Left lung (tissue), 4 donors: ENCODE measurements at regions not wholly inside any gene's neighbourhood (a gene's known extent, or its start where the extent isn't known, plus 50 kb on each side); places are given as distances from the start of the nearest gene placed in this dataset.

Experiments
- ATAC-seq: fragments of 200-7000 bp; cut with Tn5 transposase; one replicate; pipeline ENCODE4 v1.9.1; 2020; ENCODE audit warnings: moderate library complexity
- DNase-seq, 4 donors: peaks; one replicate each; pipeline ENCODE4 v3.0.0-alpha.2; 2013 to 2020
- H3K27ac ChIP-seq, 2 donors: fragments of 200-600 bp; sonication (generic) in 1 of 2; one replicate each; pipeline versions ENCODE4 v1.5.0 to v1.8.0; 2020 to 2021
- H3K27me3 ChIP-seq, 2 donors: fragments of 200-600 bp; sonication (generic) in 1 of 2; one replicate each; pipeline versions ENCODE4 v1.5.0 to v1.8.0; 2020 to 2021
- H3K36me3 ChIP-seq, 2 donors: fragments of 200-600 bp; sonication (generic) in 1 of 2; one replicate each; pipeline versions ENCODE4 v1.5.0 to v1.8.0; 2020 to 2021
- H3K4me1 ChIP-seq, 2 donors: fragments of 200-600 bp; one replicate each; pipeline ENCODE4 v1.8.0; 2021
- H3K4me3 ChIP-seq, 2 donors: fragments of 200-600 bp; sonication (generic) in 1 of 2; one replicate each; pipeline versions ENCODE4 v1.5.0 to v1.8.0; 2020 to 2021; ENCODE audit warnings: mild to moderate bottlenecking in 1 of 2
- H3K9me3 ChIP-seq, 2 donors: fragments of 200-600 bp; sonication (generic) in 1 of 2; one replicate each; pipeline versions ENCODE4 v1.5.0 to v1.8.0; 2020 to 2021
- intact Hi-C, 2 donors: fragments of 100-400 bp; cut with DNase I; formaldehyde crosslinking; loops; one replicate each; pipeline versions ENCODE4 v1.11.2 to v1.14.2; 2022
- TF ChIP-seq, protein P1 (sequence below), 2 donors: fragments of 200-600 bp; sonication (generic) in 1 of 2; IDR thresholded peaks; one replicate each; pipeline versions ENCODE4 v1.5.0 to v1.8.0; 2021; ENCODE audit warnings: antibody characterized with exemption in 2 of 2
- donor health status: DM: no; HTN: yes; CAD: no.
- donor health status: DM: no; HTN: no; CAD: no.

DNA sequence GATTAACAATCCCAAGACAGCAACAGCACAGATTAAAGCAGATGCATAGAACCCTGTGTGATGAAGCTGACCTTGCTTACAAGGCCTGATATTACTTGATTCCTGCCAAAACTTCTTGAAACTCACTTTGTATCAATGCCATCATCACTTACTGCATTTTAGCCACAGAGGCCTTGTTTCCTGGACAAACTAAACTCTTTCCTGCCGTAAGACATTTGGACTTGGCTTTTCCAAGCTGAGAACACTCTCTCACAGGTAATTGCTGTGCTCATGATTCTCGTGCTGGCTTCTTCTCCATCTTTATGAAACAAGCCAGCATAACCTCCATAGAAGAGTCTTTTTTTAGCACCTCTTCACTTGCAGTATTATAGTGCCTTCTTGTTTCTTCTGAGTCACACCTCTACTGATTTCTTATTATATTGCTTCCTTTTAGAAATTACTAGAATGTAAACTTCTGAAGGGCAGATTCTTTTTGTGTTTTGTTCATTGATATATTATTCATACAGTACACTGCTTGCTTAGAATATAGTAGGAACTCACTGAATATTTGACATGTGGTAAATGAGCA is 456.5 kb upstream of the ZNF608 start:
- intact Hi-C loops = no loop called here
- no peaks in the 10 kb centered on the region for H3K9me3 ChIP-seq
- ATAC-seq (no peak), DNase-seq (peak in 1 of 4 donors; percentile 24)
- no peaks in the 10 kb centered on the region for H3K4me1 ChIP-seq
- TF ChIP-seq, protein P1, sequence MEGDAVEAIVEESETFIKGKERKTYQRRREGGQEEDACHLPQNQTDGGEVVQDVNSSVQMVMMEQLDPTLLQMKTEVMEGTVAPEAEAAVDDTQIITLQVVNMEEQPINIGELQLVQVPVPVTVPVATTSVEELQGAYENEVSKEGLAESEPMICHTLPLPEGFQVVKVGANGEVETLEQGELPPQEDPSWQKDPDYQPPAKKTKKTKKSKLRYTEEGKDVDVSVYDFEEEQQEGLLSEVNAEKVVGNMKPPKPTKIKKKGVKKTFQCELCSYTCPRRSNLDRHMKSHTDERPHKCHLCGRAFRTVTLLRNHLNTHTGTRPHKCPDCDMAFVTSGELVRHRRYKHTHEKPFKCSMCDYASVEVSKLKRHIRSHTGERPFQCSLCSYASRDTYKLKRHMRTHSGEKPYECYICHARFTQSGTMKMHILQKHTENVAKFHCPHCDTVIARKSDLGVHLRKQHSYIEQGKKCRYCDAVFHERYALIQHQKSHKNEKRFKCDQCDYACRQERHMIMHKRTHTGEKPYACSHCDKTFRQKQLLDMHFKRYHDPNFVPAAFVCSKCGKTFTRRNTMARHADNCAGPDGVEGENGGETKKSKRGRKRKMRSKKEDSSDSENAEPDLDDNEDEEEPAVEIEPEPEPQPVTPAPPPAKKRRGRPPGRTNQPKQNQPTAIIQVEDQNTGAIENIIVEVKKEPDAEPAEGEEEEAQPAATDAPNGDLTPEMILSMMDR (IDR thresholded peaks at IDR 0.05) = no peak
- H3K4me3 ChIP-seq = no peak overlapping the region
- no peaks in the 10 kb centered on the region for H3K27me3 ChIP-seq
- no peak overlapping the region for H3K27ac ChIP-seq
- no peaks in the 10 kb centered on the region for H3K36me3 ChIP-seq

DNA sequence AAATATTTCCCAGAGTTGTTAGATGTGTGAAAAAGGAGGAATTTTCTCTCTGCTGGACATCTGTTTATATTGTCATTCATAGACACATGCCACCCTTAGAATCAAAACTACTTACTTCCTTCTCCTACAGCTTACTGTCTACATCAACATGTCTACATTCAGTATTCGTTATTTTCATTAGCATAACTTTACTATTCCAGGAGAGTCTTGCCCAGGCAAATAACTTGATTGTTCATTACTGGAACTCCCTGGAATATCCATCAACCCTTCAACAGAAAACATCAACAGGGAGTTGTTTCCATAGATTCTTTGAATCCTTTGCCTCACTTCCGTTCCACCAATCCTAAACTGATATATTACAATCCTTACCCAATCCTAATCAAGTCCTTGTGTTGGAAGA is 457.5 kb upstream of the ZNF608 start:
- Histone ChIP-seq H3K9me3 (no peaks in the 10 kb centered on the region), H3K36me3 (no peaks in the 10 kb centered on the region), H3K4me3 (no peak overlapping the region), H3K27ac (no peak overlapping the region), H3K4me1 (no peaks in the 10 kb centered on the region), H3K27me3 (no peaks in the 10 kb centered on the region)
- intact Hi-C loops = no loop called here
- DNase-seq = no peak
- TF ChIP-seq, protein P1 (IDR thresholded peaks at IDR 0.05) = no peak
- no peak for ATAC-seq

DNA sequence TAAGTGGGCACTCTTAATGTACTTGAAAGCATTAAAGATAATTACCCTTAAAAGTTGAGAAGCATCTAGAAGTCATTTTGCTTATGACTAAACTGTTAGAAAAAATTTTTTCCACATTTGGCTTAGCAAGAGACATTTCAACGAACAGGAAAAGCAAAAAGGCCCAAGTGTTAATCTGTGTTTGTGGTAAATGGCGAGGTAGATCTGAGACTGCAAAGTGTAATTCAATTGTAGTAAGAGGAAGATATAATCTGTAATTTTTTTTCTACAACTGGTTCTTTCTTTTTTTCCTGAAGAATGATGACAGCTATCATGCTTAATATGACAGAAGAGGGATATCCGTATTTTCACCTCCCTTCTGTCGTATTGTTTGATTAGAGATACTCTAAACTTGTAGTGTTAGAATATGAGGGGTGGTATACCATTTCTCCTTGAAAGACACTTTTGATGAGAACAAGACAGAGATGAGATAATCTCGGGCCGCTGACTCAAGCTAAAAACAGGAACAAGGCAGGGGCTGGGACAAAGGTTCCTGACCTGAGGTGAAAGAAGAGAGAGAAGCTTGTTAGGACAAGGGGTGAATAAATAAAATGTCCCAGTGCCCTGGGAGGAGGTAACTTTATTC is 459.3 kb upstream of the ZNF608 start:
- ATAC-seq (no peak), DNase-seq (no peak)
- TF ChIP-seq, protein P1 (IDR thresholded peaks at IDR 0.05) = no peak
- H3K9me3 ChIP-seq = no peaks in the 10 kb centered on the region
- intact Hi-C loops = no loop called here
- H3K27ac ChIP-seq = no peak overlapping the region
- H3K4me1 ChIP-seq = no peaks in the 10 kb centered on the region
- H3K4me3 ChIP-seq = no peak overlapping the region
- H3K36me3 ChIP-seq = no peaks in the 10 kb centered on the region
- no peaks in the 10 kb centered on the region for H3K27me3 ChIP-seq

DNA sequence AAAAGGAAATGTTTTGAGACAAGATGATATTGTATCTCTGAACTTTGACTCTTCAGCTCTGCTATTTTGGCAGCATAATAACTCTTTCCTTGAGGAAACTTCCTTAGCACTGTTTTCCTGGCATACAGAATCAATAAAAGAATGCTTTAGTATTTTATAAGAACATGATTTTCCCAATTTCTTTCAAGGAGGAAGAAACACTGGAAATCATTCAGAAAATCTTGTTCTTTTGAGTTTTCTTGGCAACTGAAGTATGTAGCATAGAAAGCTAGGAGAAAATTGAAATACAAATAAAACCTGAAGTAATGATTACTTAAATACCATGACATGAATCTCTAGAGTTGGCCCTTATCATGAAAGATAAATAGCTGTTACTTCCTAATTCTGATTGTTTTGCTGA is 461.4 kb upstream of the ZNF608 start:
- TF ChIP-seq, protein P1 (IDR thresholded peaks at IDR 0.05) = no peak

DNA sequence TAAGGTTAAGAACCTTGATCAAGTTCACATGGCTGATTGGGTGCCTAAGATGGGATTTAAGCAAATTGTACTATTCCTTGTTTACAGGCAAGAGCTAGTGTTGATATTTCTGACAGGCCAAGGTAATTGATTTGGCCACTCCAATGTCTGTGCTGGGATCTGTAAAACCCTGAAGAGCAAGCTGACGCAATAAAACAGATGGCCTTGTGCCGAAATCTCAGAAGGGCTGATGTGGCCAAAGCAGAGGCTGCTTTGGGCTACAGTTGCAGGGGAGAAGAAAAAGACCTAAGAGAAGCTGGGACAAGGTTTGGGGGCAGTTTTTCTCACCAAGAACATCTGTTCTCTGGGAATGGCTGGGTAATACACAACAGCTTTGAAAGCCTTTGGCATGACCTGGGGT is 463.2 kb upstream of the ZNF608 start:
- no peak for ATAC-seq
- Histone ChIP-seq H3K27me3 (peaks cover 0 to under 1% of the 10 kb centered on the region in 2 donors), H3K4me3 (no peak overlapping the region), H3K36me3 (no peaks in the 10 kb centered on the region), H3K9me3 (no peaks in the 10 kb centered on the region), H3K27ac (no peak overlapping the region), H3K4me1 (no peaks in the 10 kb centered on the region)
- intact Hi-C loops = no loop called here
- DNase-seq = peak in 1 of 4 donors; percentile 34
- TF ChIP-seq, protein P1 (IDR thresholded peaks at IDR 0.05) = no peak

More for the DNA sequence above, 461.4 kb upstream of the ZNF608 start:
- no peaks in the 10 kb centered on the region for H3K36me3 ChIP-seq
- no peaks in the 10 kb centered on the region for H3K4me1 ChIP-seq
- no peak for ATAC-seq
- no peaks in the 10 kb centered on the region for H3K9me3 ChIP-seq
- H3K4me3 ChIP-seq = no peak overlapping the region
- no peaks in the 10 kb centered on the region for H3K27me3 ChIP-seq
- intact Hi-C loops = no loop called here
- DNase-seq = no peak
- no peak overlapping the region for H3K27ac ChIP-seq
